Lung microvascular endothelial cell (primary cell): ENCODE measurements at regions not wholly inside any gene's neighbourhood (a gene's known extent, or its start where the extent isn't known, plus 50 kb on each side); places are given as distances from the start of the nearest gene placed in this dataset.
A peak's percentile ranks its signal among the peaks of the same experiment; 100 is the strongest.

Experiments
- DNase-seq, 2 donors: peaks; one replicate each; pipeline versions ENCODE4 v3.0.0 to v3.0.0-alpha.2; 2010; ENCODE audit warnings: low read depth in 2 of 2

DNA sequence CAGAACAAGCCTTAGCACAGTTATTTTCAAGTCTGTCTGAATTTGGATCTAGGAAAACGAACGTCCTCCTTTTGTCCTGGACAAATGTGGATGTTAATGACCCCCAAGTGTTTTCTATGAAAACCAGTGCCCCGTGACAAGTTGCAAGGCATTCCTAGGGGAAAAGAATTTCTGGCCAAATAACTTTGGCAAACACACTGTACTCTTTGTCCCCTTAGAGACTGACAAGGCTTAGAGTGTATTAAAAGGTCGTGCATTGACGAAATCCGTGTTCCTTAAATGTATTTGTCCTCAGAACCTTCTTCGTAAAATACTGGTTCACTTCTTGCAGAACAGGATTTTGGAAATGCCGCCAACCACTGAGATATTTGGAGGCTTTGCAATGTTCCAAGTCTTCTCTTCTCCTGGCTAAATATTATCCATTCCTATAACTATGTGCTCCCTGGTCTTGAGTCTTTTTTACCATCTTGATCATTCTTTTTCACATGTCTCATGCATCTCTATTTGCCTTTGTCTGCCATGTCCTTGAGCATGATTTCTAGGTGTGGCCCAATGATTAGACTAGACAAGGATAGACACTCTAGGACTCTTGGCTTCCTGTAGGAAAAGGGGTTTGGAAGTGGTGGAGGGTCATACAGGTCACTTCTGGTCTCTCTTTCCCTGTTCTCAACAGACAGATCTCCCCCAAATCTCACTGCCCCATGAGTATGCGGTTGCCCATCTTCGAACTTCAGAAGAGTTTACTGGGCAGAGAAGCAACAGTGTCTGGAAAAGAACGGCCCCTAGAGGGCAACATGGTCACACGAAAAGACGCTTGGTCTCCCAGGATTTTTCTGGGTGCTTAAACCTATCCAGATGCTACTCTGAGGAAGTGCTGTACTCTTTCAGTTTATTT, 117.5 kb downstream of the EDEM1 start:
- peak; percentile 32 to 54 for DNase-seq

- no peak for DNase-seq
Observed at GRCh38 chr3:5305684-5305989, 118.1 kb downstream of the EDEM1 start.

DNA sequence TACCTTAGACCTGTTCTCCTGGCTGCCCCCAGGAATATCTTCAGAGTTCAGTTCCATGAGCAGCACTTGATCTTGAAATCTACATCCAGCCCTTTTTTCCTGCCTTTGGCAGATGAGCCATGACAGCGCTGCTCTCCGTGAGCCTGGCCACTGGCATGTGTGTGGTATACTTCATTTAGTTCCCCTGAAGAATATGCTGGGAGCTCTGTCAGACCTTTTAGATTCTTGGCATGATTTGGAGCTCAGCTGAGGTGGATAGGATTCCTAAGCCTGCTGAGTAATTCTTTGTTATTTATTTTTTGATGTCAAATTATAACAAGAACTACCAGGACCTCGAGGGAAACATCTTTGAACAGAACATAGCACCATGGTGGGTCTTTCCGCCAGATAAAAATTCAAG, 121.7 kb downstream of the EDEM1 start:
- DNase-seq = no peak

- DNase-seq = no peak
Observed at GRCh38 chr3:5309602-5310001, 122.1 kb downstream of the EDEM1 start.

- no peak for DNase-seq
Observed at GRCh38 chr3:5310509-5310908, 123.0 kb downstream of the EDEM1 start.

DNA sequence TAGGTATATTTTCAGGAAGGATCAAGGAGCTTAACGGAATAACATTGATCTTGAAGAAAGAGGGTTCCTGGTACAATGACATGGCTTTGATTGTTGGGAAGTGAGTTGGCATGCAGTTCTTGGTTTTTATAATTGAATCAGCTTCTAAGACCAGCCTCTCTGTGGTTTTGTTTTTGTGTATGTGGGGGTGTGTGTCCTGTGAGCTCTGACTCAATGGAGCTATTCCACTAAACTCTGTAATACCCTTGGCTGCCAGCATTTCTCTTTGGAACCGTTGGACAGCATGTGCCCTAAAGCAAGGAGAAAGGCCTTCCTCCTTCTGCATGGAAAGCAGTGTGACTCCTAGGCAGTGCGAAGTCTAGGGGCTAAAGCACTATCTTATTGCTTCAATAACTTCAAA, 124.8 kb downstream of the EDEM1 start:
- no peak for DNase-seq

DNA sequence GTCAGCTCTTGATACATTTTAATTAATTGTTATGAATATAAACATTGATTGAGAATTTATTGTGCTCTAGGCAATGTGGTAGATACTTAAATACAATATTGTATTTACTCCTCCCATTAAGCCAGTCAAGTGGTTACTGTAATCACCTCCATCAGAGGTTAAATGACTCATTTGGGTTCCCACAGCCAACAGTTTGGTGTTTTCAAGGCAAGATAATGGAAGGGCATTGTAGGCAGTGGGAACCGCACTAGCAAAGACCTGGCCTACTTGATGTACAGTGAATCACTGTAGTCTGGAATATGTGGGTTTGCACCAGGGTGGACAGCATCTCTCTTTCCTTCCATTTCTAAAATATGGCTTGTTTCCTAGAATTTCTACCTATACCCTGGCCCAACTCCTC, 127.4 kb downstream of the EDEM1 start:
- no peak for DNase-seq

DNA sequence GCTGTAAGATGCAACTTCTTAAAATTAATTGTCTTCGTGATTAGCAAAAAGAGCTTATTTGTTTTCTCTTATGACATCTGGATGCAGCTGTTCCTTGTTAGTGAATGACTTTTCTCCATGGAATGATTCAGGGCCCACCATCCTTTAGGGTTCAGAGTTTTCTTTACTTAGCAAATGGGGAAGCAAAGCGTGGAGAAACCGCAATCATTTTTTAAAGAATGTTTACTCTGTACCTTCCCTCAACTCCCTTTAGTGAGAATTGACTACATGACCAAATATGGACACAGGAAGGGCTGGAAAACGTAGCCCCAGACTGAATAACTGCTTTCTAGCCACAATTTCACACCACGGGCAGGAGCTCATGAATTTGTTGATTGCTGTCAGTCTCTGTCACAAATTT, 130.1 kb downstream of the EDEM1 start:
- no peak for DNase-seq

- DNase-seq = no peak
Observed at GRCh38 chr3:5319454-5319853, 131.9 kb downstream of the EDEM1 start.

- no peak for DNase-seq
Observed at GRCh38 chr3:5321666-5322340, 134.3 kb downstream of the EDEM1 start.

GRCh38 chr3:5324780-5325179, 137.3 kb downstream of the EDEM1 start:
- DNase-seq = no peak

GRCh38 chr3:5330152-5330810, 142.8 kb downstream of the EDEM1 start:
- DNase-seq = peak in 1 of 2 donors; percentile 16

- DNase-seq = no peak
Observed at GRCh38 chr3:5331567-5332269, 144.2 kb downstream of the EDEM1 start.

- no peak for DNase-seq
Observed at GRCh38 chr3:5332270-5332956, 144.9 kb downstream of the EDEM1 start.

DNA sequence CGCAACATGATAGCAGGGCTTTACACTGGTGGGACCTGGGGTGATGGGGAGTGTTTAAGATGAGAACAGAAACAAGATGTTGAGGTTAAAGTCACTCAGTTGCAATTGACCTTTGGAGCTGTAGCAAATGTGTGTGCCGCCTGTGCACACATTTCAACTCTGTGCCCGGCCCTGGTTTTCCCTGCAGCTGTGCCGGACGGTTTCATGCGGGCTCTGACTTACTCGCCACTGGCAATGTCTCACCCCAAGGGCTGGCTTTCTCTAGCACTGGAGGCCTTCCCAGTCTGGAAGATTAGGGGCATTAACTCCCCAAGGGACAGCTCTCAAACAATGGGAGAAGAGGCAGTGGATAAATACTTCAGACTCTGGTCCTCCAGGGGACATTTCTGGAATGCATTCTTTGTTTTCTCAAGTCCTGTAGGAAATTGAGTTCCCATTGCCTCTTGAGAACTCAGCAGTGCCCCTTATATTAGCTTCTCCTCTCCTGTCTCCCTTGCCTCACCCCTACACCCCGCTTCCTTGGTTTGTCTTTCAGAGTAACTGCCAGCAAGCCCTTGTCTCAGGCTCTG, 152.5 kb downstream of the EDEM1 start:
- no peak for DNase-seq

DNA sequence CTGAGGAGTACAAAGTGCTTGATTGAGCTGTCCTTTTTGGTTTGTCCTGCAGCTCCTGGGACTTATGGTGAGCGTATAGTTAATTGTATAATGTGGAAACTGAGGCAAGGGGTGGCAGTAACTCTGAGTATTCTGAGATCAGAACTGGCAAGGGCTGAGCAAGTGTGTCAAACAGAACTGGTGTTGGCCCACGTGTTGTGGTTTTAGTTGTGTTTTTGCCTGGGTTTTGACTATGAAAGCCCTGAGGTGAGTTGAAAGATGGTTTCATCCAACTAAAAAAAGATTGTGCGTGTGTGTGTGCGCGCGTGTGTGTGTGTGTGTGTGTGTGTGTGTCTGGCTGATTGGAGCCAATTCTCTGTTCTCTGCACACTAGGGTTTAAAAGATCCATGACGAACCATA, 154.1 kb downstream of the EDEM1 start:
- DNase-seq = no peak

- no peak for DNase-seq
Observed at GRCh38 chr3:5343459-5343858, 156.0 kb downstream of the EDEM1 start.

GRCh38 chr3:5344707-5345106, 157.2 kb downstream of the EDEM1 start:
- DNase-seq = no peak

- DNase-seq = no peak
Observed at GRCh38 chr3:5347486-5347885, 160.0 kb downstream of the EDEM1 start.

DNA sequence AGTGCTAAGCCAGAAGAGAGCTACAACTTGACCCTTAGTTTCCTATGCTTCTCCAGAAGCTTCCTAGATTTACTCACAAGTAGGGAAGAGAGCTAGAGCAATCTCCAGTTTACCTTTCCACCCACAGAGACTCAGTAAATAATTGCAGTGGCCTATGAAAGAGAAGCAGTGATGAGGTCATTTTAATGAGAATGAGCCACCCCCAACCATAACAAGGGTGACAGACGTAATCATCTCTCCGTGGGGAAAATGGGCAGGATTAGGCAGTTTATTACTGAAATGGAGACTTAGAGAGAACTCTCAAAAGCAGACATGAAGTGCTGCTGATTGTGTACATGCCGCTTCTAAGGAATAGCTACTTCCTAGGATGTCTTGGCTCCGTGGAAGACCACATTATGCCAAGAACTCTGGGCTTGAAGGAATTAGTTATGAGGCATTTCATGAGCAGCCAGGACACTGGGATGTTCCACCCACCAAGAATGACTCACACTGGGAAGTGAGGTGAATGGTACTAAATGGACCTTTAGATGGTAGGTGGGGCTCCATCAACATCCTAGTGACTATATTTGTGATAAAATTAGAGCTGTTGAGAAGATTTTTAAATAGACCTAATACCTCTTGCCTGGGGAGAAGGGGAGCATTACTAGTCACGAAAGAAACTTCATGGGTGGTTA, 160.9 kb downstream of the EDEM1 start:
- DNase-seq = no peak

DNA sequence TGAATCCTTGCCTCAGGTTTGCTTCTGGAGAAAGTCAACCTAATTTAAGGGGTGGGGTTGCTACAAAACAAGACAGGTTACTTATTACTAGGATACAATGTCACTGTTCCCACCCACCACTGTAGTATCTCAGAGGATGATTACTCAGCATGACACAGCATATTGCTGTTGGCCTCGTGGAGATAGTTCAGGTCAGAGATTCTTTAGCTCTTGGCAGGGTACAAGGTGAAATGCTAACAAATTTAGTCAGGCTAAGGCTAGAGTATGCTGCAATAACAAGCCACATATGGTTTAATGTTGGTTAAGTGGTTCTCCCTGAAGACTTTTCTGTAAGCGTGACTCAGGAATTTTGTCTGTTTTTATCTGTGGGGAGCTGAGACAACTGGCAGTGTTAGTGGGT, 161.8 kb downstream of the EDEM1 start:
- no peak for DNase-seq
